PC-3 (cell line): ENCODE measurements at regions not wholly inside any gene's neighbourhood (a gene's known extent, or its start where the extent isn't known, plus 50 kb on each side); places are given as distances from the start of the nearest gene placed in this dataset.

Source experiments
- EZH2 ChIP-seq: fragments of 300-600 bp; sonication (generic); IDR thresholded peaks from one replicate; pipeline ENCODE4 v1.6.1; 2017; ENCODE audit warnings: antibody characterized with exemption, mild to moderate bottlenecking, low read length; ENCODE audit not compliant: unreplicated experiment
- EZH2phosphoT487 ChIP-seq: fragments of 300-600 bp; sonication (generic); IDR thresholded peaks from 2 replicates; pipeline ENCODE4 v1.6.1; 2018; ENCODE audit warnings: mild to moderate bottlenecking, antibody characterized with exemption, low read length, borderline replicate concordance
- TF ChIP-seq, protein P1 (sequence below): fragments of 300-600 bp; sonication (generic); conservative IDR thresholded peaks from 2 replicates; pipeline ENCODE4 v1.5.1; 2017; ENCODE audit warnings: antibody characterized with exemption, low read depth, mild to moderate bottlenecking, low read length

DNA sequence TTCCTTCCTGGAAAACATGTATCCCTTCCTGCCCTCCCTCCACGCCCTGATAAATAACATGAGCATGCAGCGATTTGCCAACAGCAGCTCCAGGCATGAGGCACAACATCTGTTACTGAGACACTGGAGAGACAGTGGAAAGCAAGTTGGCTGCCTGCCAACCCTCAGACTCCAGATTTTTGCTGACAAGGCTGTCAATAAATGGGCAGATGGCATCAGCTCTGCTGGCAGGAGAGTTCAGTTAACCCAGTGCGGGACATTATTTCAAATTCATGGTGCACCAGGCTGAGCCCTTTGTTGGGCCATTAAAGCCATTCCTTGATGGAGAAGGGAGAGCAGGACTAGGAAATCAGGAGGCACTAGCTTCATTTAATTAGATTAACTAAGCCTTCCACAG lies 293.3 kb downstream of the MEX3B start:
- TF ChIP-seq, protein P1, sequence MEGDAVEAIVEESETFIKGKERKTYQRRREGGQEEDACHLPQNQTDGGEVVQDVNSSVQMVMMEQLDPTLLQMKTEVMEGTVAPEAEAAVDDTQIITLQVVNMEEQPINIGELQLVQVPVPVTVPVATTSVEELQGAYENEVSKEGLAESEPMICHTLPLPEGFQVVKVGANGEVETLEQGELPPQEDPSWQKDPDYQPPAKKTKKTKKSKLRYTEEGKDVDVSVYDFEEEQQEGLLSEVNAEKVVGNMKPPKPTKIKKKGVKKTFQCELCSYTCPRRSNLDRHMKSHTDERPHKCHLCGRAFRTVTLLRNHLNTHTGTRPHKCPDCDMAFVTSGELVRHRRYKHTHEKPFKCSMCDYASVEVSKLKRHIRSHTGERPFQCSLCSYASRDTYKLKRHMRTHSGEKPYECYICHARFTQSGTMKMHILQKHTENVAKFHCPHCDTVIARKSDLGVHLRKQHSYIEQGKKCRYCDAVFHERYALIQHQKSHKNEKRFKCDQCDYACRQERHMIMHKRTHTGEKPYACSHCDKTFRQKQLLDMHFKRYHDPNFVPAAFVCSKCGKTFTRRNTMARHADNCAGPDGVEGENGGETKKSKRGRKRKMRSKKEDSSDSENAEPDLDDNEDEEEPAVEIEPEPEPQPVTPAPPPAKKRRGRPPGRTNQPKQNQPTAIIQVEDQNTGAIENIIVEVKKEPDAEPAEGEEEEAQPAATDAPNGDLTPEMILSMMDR = no peak
- TF ChIP-seq EZH2phosphoT487 (no peak), EZH2 (no peak)
